DND-41 (cell line): ENCODE measurements at regions not wholly inside any gene's neighbourhood (a gene's known extent, or its start where the extent isn't known, plus 50 kb on each side); places are given as distances from the start of the nearest gene placed in this dataset.

Source experiments
- EZH2 ChIP-seq: IDR thresholded peaks from 3 replicates; pipeline ENCODE4 v1.6.1; 2012; ENCODE audit warnings: borderline replicate concordance, low read depth, mild to moderate bottlenecking, moderate library complexity, low read length, inconsistent platforms; ENCODE audit not compliant: severe bottlenecking
- TF ChIP-seq, protein P1 (sequence below): IDR thresholded peaks from 2 replicates; pipeline ENCODE4 v1.5.1; 2012; ENCODE audit warnings: borderline replicate concordance, low read length, moderate library complexity, mild to moderate bottlenecking; ENCODE audit not compliant: poor library complexity, severe bottlenecking; ENCODE audit errors: extremely low read depth

DNA sequence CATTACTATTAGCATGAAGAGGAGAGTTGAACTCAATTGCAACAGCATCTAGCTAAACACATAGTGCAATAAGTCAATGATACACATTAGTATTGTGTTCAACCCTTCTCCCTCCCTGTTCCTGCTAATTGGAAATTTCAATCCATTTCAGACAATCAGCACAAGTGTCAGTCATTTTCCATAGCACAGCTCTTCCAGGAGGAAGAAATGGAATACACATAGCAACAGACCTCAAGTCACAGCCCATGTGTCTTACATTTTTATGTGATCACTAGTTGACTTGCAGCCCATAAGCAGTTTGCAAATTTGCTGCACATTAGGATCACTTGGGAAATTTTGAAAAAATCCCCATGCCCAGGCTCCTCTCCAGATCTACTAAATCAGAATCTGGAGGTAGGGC lies 636.9 kb downstream of the TLE4 start:
- TF ChIP-seq, protein P1, sequence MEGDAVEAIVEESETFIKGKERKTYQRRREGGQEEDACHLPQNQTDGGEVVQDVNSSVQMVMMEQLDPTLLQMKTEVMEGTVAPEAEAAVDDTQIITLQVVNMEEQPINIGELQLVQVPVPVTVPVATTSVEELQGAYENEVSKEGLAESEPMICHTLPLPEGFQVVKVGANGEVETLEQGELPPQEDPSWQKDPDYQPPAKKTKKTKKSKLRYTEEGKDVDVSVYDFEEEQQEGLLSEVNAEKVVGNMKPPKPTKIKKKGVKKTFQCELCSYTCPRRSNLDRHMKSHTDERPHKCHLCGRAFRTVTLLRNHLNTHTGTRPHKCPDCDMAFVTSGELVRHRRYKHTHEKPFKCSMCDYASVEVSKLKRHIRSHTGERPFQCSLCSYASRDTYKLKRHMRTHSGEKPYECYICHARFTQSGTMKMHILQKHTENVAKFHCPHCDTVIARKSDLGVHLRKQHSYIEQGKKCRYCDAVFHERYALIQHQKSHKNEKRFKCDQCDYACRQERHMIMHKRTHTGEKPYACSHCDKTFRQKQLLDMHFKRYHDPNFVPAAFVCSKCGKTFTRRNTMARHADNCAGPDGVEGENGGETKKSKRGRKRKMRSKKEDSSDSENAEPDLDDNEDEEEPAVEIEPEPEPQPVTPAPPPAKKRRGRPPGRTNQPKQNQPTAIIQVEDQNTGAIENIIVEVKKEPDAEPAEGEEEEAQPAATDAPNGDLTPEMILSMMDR: no peak
- TF ChIP-seq EZH2: no peak
